Bronchial epithelial cell (primary cell): ENCODE measurements at regions not wholly inside any gene's neighbourhood (a gene's known extent, or its start where the extent isn't known, plus 50 kb on each side); places are given as distances from the start of the nearest gene placed in this dataset.
"Not testable (repeated sequence)": the region's sequence is repeated elsewhere in the genome, so short reads cannot be mapped to it uniquely, and the experiment has no call there.

Source experiments
- DNase-seq: peaks from one replicate; pipeline ENCODE4 v3.0.0-alpha.2; 2010; ENCODE audit warnings: low read depth
- FAIRE-seq: peaks from 2 replicates; lab custom pipeline; 2011; peaks lifted over from hg19 to GRCh38; lab: Jason Lieb, UNC
- H3K27me3 ChIP-seq: 2 replicates; pipeline ENCODE4 v1.5.1; 2011; ENCODE audit warnings: low read length; ENCODE audit not compliant: control insufficient read depth, insufficient read depth
- H3K36me3 ChIP-seq: 2 replicates; pipeline ENCODE4 v1.5.1; 2011; ENCODE audit warnings: low read length; ENCODE audit not compliant: control insufficient read depth, insufficient read depth
- H3K4me3 ChIP-seq: 2 replicates; pipeline ENCODE4 v1.5.1; 2011; ENCODE audit warnings: mild to moderate bottlenecking, low read depth, low read length, control low read depth
- TF ChIP-seq, protein P1 (sequence below): IDR thresholded peaks from 2 replicates; pipeline ENCODE4 v1.5.1; 2011; ENCODE audit warnings: mild to moderate bottlenecking, moderate library complexity, low read length, control low read depth, inconsistent platforms; ENCODE audit not compliant: insufficient read depth, severe bottlenecking

DNA sequence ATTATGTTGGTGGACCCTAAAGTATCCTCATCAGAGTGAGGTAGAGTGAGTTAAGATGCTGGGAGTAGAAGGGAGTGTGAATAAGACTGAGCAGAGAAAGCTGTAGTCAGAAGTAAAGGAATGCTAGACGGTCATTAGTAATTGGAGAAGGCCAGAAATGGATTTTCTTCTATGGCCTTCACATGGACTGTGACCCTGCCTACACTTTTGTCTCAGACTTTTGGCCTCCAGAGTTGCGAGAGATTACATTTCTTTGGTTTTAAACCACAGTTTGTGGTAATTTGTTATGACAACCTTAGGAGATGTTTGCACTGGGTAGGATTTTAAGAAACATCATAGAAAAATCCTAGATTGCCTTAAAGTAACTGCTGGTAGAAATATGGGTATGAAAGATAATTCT is 1267.7 kb upstream of the TMEFF2 start:
- FAIRE-seq (no peak), DNase-seq (no peak)
- H3K27me3 ChIP-seq = no peaks in the 10 kb centered on the region
- TF ChIP-seq, protein P1, sequence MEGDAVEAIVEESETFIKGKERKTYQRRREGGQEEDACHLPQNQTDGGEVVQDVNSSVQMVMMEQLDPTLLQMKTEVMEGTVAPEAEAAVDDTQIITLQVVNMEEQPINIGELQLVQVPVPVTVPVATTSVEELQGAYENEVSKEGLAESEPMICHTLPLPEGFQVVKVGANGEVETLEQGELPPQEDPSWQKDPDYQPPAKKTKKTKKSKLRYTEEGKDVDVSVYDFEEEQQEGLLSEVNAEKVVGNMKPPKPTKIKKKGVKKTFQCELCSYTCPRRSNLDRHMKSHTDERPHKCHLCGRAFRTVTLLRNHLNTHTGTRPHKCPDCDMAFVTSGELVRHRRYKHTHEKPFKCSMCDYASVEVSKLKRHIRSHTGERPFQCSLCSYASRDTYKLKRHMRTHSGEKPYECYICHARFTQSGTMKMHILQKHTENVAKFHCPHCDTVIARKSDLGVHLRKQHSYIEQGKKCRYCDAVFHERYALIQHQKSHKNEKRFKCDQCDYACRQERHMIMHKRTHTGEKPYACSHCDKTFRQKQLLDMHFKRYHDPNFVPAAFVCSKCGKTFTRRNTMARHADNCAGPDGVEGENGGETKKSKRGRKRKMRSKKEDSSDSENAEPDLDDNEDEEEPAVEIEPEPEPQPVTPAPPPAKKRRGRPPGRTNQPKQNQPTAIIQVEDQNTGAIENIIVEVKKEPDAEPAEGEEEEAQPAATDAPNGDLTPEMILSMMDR = no peak
- no peaks in the 10 kb centered on the region for H3K36me3 ChIP-seq
- H3K4me3 ChIP-seq = no peak overlapping the region

GRCh38 chr2:193461431-193461934 is 1266.8 kb upstream of the TMEFF2 start:
- DNase-seq = peak; percentile 20
- H3K27me3 ChIP-seq = no peaks in the 10 kb centered on the region
- no peak overlapping the region for H3K4me3 ChIP-seq
- TF ChIP-seq, protein P1 = no peak
- FAIRE-seq = no peak
- no peaks in the 10 kb centered on the region for H3K36me3 ChIP-seq

DNA sequence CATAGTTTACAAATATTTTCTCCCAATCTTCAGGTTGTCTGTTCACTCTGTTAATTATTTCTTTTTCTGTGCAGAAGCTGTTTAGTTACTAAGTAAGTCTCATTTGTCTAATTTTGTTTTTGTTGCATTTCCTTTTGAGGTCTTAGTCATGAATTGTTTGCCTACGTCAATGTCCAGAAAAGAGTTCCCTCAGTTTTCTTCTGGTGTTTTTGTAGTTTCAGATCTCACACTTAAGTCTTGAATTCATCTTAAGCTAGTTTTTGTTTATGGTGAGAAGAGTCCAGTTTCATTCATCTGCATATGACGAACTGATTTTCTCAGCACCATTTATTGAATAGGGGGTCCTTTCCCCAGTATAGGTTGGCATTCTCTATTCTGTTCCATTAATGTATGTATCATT is 1252.2 kb upstream of the TMEFF2 start:
- Histone ChIP-seq H3K4me3 (no peak overlapping the region), H3K27me3 (no peaks in the 10 kb centered on the region), H3K36me3 (no peaks in the 10 kb centered on the region)
- FAIRE-seq = no peak
- TF ChIP-seq, protein P1 = no peak
- DNase-seq = no peak

DNA sequence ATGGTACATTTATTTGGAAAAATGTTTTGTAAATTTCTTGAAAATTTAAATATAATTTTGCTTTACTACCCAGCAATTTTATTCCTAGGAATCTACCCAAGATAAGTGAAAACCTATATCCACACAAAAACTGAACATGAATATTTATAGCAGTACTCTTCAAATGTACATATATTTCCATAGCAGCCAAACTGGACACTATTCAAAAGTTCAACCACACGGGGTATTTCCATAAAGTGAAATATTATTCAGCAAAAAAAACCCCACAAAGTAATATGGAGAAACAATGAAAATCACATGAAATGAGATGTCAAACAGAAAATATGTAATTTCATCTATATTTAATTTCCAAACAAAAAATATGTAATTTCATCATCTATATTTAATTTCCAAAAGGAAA is 1247.6 kb upstream of the TMEFF2 start:
- FAIRE-seq = no peak
- no peak overlapping the region for H3K4me3 ChIP-seq
- no peaks in the 10 kb centered on the region for H3K27me3 ChIP-seq
- DNase-seq = no peak
- TF ChIP-seq, protein P1 = no peak
- H3K36me3 ChIP-seq = no peaks in the 10 kb centered on the region

- no peak for FAIRE-seq
- Histone ChIP-seq H3K27me3 (no peaks in the 10 kb centered on the region), H3K36me3 (no peaks in the 10 kb centered on the region), H3K4me3 (no peak overlapping the region)
- DNase-seq = no peak
- TF ChIP-seq, protein P1 = no peak
These were observed 1233.6 kb upstream of the TMEFF2 start for GRCh38 chr2:193428336-193428818.

DNA sequence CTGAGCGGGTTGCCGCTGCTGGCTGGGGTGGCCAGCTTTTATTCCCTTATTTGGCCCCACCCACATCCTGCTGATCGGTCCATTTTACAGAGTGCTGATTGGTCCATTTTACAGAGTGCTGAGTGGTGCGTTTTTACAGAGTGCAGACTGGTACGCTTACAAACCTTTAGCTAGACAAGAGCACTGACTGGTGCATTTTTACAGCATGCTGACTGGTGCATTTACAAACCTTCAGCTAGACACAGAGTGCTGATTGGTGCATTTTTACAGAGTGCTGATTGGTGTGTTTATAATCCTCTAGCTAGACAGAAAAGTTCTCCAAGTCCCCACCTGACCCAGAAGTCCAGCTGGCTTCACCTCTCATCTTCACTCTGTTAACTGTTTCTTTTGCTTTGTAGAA is 1217.6 kb upstream of the TMEFF2 start:
- H3K36me3 ChIP-seq, DNase-seq, FAIRE-seq, H3K4me3 ChIP-seq, H3K27me3 ChIP-seq: not testable (repeated sequence)
